ENCODE measurements at regions not wholly inside any gene's neighbourhood (a gene's known extent, or its start where the extent isn't known, plus 50 kb on each side); places are given as distances from the start of the nearest gene placed in this dataset.

DNA sequence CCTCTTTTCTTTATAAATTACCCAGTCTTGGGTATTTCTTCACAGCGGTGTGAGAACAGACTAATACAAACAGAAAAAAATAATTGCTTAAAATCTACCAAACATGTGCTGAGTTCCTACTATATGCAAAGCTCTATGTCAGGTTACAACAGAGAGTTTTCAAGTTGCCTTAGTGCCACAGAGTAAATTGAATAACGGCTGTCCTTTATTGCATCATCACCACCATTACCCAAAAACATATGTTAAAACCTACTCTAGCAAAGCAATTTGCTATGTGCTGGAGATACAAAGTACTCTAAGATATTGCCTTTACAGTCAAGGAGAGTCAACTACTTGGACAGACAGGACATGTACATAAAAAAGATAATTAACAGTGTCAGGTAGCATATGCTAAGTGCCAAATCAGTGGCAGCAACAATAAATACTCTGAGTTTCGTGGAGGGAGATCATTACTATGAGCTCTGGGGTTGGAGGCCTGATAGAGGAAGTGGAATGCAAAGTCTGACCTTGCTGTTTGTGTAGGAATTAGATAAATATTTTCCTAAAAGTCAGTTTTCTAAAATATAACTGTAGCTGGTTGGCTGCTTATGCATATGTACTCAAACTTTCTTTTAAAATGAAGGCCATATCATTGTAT lies 1058.7 kb upstream of the WWC1 start:
- no peak for DNase-seq (ENCODE audit: low read depth)

DNA sequence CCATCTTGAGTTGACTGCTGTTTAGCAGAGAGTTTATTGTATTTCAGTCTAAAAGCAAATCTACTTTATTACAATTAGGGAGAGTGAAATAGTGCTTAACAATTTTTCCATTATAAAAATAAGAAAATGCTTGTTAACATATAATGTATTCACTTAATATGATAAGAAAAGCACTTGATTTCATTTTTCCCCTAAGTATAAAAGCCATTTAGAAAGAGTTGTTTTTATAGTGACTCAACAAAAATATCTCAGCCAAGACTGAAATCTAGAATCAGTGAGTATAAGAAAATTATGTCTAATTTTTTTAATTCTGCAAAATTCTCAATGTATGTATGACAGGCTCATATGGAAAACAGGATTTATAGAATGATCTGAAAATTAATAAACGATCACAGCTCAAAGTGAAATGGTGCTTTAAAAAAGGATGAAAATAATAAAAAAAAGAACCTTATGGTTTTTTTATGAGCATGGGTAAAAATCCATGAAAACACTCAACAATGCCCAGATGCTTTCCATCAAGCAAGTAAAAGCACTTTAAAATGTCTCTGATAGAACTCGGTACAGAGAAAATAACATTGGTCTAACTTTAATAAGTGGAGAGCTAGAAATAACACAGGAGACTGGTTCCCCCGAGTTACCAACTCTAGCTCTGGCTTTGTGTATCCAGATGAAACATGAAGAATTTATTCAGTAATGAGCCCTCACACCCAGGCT lies 1057.8 kb upstream of the WWC1 start:
- no peak for DNase-seq (ENCODE audit: low read depth)

DNA sequence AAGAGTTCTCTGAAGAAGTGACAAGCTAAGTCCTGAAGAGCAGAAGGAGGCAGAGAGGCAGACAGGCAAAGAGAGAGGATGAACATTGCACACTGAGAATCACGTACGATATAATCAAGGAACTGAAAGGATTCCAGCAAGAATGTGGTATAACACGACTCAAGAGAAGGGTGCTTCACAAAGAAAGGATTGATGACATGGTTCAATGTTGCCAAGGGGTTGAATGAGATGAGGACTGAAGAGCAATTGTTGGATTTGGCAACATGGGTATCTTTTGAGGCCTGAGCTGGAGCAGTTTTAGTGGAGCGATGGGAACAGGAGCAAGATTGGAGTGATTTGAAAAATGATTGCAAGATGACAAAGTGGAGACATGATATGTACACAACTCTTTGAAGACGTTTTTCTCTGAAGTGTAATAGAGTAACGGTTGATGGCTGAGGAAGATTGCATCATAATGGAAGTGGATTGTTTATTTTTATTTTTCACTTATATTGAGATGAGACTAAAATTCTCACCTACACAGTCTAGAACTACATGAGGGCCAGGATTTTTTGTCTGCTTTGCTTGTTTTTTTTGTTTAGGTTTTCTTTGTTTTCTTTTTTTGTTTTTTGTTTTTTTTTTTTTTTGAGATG lies 1049.9 kb upstream of the WWC1 start:
- DNase-seq (ENCODE audit: low read depth): no peak

DNA sequence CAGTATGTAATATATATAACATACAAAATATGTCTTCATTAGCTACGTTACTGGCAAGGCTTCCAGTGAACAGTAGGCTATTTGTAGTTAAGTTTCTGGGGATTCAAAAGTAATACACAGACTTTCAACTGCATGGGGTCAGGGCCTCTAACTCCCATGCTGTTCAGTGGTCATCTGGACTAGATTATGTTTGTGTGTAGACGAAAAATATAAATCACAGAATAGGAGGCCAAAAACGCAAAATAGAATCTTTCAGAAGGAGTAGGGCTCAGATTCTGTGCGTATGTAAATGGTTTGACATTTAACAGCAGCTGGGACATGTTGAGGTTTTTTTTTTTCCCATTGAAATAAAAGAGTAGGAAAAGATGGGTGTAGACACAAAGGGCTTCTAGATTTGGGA lies 1048.7 kb upstream of the WWC1 start:
- no peak for DNase-seq (ENCODE audit: low read depth)

DNA sequence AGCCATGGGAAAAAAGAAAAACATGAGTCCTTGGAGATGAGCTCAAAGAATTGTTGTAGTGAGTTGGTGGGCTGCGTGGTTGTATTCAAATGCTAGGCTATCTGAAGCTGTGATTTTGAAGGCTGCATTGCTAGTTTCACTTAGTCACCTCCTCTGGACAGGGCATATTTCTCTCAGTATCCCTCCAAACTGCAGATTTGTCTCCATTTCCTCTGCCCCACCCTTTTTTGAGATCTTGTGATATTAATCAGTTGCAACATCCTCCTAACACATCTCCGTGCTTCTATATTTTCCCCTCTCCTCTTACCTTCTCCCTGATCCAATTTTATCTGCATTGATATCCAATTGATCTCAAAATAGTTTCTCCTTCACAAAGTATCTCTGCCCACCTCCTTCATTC lies 1048.0 kb upstream of the WWC1 start:
- no peak for DNase-seq (ENCODE audit: low read depth)

DNA sequence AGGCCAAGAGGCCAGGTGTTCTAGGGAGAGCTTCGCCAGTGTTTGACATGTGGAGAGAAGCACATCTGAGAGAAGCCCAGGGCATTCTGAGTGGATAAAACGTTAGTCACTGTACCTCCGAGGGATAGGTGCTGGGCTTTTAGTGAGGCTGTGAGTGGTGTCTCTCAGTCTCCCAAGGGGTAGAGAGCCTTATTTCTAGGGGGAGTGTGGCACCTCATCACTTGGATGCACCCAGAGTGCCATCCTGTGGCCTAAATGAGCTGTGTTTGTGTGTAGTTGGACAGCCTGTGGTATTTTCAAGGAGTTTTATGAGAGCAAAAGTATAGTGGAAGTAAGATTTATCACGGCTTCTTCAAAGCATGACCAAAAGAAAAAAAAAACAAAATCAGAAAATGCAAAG lies 1046.9 kb upstream of the WWC1 start:
- no peak for DNase-seq (ENCODE audit: low read depth)

DNA sequence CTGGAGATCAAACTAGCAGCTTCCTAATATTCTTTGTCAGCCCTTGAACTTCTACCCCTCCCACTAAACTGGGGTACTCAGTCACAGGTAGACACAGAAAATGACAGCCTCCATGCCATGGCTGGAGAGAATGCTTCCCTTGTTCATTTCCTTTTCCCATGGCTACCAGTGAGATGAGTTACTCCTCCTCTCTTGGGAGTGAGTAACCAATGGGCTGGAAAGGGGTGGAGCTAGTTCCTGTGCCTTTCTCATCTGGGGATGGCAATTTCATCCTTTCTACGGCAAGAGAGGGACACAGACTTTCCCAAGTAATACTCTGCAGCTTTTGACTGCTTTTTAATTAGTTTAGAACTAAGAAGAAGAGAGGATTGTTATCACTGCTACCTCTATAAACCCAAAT lies 1045.6 kb upstream of the WWC1 start:
- DNase-seq (ENCODE audit: low read depth): no peak

DNA sequence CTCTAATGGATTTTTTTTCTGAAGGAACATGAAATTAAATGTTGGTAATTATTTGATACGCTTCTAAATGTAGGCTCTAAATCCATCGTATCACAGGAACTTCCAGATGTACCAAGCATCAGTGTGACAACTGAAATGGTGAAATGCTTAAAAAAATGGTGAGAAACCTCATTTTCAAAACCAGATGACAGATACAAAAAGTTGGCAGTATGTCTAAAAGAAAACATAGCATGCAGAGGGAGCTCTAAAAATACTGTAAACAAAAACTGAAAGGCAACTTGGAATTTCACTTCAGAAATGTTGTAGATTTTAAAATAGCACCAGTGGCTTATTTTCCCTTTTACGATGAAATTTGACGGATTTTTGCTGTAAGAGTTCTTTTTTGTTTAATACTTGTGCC lies 1043.6 kb upstream of the WWC1 start:
- no peak for DNase-seq (ENCODE audit: low read depth)

DNA sequence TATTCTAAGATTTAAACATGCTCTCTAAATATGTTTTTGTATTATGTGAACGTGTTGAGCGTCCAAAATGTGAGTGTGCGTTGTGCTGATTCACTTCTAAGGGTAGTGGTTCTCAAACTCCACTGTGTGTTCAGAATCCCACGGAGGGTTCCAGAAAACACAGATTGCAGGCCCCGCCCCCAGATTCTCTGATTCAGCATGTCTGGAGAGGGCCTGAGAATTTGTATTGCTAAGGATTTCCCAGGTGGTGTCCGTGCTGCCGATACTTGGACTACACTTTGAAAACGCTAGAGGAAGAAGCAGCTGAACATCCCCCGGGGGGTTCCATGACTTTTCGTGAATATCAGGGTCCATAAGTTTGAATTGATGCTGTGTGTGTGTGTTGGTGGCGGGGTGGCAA lies 1043.2 kb upstream of the WWC1 start:
- DNase-seq (ENCODE audit: low read depth): no peak

DNA sequence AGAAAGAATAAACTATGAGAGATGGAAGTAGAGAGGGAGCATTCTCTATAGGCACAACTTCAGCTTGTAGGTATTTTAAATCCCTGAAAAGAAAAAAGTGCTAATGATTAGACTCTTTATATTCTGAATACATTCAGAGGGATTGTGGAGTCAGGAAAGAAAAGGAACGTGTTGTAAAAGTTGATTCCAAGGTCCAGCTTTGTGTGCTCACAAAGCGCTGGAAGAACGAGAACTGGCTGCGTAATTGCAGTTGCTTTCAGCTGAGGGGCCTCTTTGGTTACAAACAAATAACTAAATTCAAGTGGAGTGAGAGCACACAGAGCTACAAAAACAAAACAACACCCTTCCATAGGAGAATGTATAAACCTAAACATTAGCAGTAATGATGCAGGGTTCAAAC lies 1040.4 kb upstream of the WWC1 start:
- no peak for DNase-seq (ENCODE audit: low read depth)

DNA sequence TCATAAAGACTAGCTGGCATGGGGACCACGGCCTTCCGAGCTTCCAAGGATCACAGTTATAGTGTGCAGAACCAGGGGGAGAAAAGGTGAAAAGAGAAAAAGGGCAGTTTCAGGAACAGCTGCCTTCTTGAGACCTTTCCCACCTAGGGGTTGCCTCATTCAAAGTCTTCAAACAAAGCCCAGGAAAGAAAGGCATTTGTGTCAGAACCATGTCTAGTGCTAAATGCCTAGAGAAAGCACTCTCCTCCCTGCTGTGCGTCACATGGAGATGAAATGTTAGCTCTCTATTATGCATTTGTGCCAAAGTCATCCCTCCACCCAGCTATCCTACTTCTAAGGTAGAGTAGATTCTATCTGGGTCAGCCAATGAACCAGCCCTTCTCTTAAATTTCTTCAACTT lies 1037.3 kb upstream of the WWC1 start:
- no peak for DNase-seq (ENCODE audit: low read depth)

DNA sequence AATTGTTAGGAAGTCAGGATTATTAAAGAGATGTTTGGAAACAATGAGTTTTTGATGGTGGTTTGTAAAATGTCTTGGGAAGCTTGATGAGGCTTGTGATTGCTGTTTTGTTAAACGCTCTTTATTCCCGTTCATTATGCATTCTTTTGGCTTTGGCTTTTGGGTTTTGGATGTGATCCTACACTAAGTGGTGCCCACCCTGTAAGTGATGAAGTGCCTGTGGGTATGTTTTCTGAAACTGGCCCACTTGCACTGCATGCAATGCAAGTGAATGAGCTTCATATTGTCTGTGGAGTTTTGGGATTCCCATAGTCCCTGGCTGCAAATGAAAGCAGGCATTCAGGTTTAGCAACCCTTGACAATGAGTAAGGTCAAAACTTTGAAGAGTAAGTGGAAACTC lies 1035.5 kb upstream of the WWC1 start:
- DNase-seq (ENCODE audit: low read depth): no peak

DNA sequence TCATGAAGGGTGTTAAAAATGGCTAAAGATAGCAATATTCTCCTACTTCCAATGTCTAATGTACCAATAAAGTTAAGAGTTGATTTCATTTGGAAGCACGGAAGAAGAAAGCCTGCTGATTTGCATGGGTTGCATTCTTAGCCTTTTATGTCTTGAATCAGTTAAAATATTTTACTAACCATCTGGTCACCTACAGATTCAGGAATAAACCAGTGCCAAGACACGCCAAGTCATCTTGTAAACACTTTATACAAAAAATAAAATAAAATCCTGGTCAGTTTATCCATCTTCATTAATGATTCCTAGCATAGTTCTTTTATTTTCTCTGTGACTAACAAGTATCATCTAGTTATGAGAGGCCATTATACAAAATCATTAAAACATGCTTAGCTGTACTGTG lies 1031.6 kb upstream of the WWC1 start:
- DNase-seq (ENCODE audit: low read depth): no peak

DNA sequence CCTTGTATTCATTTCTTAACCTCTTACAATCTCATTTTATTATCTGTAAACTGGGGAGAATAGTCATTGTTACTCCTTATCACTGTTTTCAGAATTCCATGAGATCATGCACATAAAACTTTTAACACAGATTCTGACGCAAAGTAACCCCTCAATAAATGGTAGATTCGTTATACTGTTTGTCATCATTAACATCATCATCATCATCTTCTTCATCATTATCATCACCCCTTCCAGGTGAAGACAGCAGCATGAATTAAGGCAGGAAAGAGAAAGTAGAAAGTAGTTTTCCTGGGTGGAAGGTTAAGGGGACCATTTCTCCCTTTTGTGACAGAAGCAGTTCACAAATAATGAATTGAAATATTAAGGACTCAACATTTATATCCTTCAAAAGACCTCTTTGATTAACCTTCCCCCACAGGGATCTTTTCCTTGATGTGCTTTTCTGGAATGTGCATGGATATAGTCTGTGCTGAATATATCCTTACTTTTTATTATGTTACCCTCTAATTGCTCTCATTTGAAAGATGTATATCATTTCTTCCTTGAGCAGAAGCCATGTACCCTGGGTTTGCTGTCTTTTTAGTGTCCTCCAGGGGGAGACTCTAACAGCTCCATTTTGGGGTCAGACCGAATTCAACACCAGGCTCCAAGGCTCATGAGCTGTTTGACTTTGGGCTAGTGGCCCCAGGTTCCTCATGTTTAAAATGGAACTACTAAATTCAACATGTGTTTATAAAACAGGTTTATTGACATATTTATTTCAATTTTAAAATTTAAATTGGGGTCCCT lies 1029.9 kb upstream of the WWC1 start:
- DNase-seq (ENCODE audit: low read depth): no peak

DNA sequence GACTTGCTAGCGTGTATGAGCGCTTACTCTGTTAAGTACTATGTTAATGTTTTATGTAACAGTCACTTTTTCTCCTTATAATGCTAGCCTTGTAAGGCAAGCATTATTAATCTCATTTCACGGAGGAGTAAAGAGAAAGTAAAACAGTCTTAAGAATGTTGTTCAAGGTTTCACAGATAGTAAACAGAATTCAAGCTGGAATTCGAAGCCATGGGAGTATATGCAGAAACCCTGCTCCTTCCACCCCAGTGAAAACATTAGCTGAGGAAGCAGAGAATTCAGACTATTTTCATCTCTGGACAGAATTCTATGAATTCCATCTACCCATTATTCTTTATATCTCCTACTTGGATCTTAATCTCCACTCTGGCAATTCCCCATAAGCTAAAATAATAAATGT lies 1028.3 kb upstream of the WWC1 start:
- no peak for DNase-seq (ENCODE audit: low read depth)

DNA sequence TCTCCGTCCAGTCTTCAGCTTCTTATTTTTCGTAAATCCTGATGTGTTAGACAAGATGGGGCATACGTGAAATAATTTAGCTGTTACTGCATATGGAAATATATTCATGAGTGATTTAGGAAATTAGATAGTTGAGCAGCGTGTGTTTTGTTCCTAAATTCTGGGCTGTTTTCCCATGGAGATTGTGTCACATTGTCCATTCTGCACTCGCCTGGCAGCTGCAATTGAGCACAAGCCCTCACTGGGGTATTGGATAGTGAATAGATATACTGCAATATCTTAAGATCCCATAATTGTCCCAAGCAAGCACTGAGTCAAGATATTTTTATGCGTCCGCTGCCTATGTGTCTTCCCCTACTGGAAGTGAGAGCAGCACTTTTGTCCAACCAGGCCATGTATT lies 1027.1 kb upstream of the WWC1 start:
- no peak for DNase-seq (ENCODE audit: low read depth)

DNA sequence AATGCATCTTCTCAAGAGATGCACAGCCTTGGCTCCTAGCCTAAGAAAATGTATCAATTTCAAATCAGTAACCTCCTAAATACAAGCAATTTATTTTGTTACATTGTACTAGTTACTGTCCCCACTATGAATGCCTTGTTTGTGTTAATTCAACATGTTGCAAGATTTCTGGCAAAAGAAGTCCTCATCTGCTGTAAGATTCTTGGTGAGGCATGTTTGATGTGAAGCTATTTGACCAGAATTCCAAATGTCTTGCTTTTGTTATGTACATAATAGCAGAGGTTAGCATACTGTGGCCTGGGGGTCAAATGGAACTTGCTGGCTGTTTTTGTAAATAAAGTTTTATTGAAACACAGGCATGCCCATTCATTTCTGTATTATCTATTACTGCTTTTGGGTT lies 1023.1 kb upstream of the WWC1 start:
- DNase-seq (ENCODE audit: low read depth): no peak

DNA sequence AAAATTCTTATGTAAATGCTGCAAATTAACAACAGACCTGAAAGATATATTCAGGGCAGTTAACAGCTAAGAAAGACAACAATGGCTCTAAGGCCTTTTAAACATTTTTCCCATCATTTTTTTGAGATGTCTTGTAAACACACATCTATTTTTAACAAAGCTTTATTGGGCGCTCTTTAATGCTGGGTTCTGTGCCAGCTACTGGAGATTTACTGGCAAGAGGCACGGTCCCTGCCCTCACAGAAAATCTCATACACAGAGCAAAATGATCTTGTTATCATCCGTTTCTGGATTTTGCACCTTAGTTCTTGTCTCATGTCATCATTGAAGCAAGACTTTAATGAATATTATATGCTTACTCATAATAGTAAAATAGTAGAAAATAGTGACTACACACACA lies 1022.3 kb upstream of the WWC1 start:
- DNase-seq (ENCODE audit: low read depth): no peak

DNA sequence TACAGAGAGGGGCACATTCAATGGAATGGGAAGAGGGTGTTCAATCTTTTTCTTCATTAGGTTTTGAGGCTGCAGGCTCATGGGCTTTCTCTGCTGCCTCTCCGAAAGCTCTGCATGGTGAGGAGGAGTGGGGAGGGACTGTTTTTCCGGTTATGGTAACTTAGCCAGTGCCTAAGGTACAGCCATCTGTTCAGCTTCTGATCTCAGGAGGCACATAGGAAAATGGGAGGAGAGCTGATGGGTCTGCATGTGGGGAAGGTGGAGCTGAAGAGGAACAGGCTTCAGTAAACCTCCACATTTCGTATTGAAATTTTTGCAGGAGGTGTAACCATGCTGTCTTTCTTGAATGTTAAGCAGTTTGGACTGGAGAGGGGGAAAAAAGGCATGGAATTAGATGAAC lies 1020.4 kb upstream of the WWC1 start:
- no peak for DNase-seq (ENCODE audit: low read depth)

DNA sequence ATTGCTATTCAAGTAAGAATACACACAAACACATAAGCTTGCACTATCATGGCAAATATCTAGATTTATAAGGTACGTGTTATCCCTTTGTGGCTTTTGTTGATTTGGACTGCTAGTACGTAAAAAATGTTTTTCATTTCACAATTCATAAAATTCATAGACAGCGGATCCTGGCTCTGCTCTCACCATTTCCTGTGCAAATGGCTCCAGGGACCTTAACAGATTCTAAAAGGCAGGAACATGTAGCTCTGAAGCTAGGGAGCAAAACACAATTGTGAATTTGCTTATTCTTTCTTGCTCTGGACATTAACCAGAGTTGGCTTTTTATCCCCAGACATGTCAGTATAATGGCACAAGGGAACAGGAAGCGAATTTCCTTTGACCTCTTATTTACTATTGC lies 1019.9 kb upstream of the WWC1 start:
- no peak for DNase-seq (ENCODE audit: low read depth)

DNA sequence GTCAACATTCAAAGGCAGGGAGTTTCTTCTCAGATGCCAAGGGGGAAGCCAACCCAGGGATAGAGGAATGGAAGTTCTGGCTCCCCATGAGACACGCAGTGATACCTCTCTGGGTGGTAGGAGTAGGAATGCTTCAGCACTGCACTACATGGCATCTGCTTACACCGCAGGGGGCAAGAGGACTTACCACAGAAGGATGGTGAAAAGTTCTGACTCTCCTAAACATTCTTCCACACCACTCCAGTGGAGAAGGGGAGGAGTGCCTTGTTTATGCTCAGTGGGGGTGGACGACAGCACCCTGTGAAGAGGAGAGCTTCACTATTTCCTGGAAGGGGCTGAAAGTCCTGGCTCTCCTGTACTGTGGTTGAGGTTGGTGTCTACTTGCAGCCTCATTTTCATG lies 1011.3 kb upstream of the WWC1 start:
- no peak for DNase-seq (ENCODE audit: low read depth)

DNA sequence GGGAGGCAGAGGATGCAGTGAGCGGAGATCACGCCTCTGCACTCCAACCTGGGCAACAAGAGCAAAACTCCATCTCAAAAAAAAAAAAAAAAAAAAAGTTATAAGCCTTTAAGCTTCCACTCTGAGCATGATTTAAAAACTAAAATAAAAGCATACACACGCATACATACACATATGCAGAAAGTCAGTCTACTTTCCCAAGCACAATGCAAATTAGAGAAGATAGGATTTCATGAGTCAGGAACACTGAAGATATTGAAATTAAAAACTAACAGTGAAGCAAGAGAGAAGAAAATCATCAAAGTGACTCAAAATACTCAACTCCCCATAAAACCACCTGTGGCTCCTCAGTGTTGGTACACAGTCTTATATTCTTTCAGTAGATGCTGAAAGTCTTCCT lies 1009.5 kb upstream of the WWC1 start:
- no peak for DNase-seq (ENCODE audit: low read depth)

DNA sequence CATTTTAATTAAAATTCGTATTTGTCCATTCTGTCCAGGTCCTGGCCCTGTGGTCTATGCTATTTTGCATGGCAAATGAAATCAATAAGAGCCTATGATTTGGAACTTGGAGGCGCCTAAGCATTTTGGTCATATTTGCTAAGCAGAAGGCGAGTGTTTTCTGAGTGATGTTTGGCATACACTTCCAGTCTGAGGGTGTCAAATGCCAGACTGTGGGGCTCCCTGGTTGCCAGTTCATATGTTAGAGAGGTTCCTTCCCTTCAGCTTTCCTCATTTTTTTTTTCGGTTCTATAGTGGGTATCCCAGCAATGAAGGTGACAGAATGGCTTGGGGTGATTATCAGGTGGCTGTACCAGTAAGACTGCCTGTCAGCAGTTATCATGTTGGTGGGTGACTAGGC lies 1007.8 kb upstream of the WWC1 start:
- DNase-seq (ENCODE audit: low read depth): no peak
